SU-DHL-6 (cell line): ENCODE measurements at regions not wholly inside any gene's neighbourhood (a gene's known extent, or its start where the extent isn't known, plus 50 kb on each side); places are given as distances from the start of the nearest gene placed in this dataset.

ENCODE experiments used
- CTCF ChIP-seq: fragments of 200-600 bp; sonication (generic); IDR thresholded peaks from one replicate; pipeline ENCODE4 v1.5.1; 2017; ENCODE audit warnings: antibody characterized with exemption, mild to moderate bottlenecking, low read length, moderate library complexity; ENCODE audit not compliant: insufficient read depth, poor library complexity, severe bottlenecking
- EZH2phosphoT487 ChIP-seq: fragments of 200-600 bp; sonication (generic), shearing (Covaris generic); conservative IDR thresholded peaks from 2 replicates; pipeline ENCODE4 v1.6.1; 2018; ENCODE audit warnings: mild to moderate bottlenecking, antibody characterized with exemption, low read length, moderate library complexity, mixed read lengths

- no peak for TF ChIP-seq CTCF
- TF ChIP-seq EZH2phosphoT487, result no peak
Observed at GRCh38 chr13:33997574-33997973, 179.6 kb downstream of the RFC3 start.
